Right ventricle myocardium inferior (tissue), 1 donor: ENCODE measurements at regions not wholly inside any gene's neighbourhood (a gene's known extent, or its start where the extent isn't known, plus 50 kb on each side); places are given as distances from the start of the nearest gene placed in this dataset.

Experiments
- ATAC-seq: fragments of 200-7000 bp; cut with Tn5 transposase; one replicate; pipeline ENCODE4 v1.9.1; 2020; ENCODE audit warnings: mild to moderate bottlenecking, moderate library complexity
- DNase-seq: peaks from one replicate; pipeline ENCODE4 v3.0.0; 2021; ENCODE audit errors: missing footprints
- intact Hi-C: fragments of 100-400 bp; cut with DNase I; formaldehyde crosslinking; loops from one replicate; pipeline ENCODE4 v1.11.0; 2022
- donor health status: DM: no; HTN: yes; CAD: no; lungs with severe emphysema.

DNA sequence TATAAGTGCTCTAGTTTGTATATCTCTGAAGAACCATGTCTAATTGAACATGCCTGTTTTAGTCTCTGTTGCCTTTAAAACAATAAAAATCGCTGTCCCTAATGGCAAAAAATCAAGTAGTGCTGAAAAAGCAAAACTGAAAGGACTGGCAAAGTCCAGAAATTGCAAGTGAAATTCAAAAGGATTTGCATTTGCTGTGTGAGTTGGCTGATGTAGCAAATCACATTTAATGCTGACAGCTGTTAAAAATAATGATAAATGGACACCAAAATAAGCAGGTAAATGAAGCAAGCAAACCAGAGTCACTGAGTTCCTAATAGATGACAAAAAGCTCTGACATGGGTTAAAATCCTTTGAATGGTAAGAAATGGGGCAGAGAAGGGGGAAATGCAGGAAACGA lies 874.1 kb downstream of the GRM8 start:
- ATAC-seq: no peak
- DNase-seq: no peak
- intact Hi-C loops: no loop called here

- no peak for ATAC-seq
- intact Hi-C loops: no loop called here
- DNase-seq: no peak
Observed at GRCh38 chr7:126370038-126370668, 882.6 kb downstream of the GRM8 start.

- DNase-seq: no peak
- intact Hi-C loops: no loop called here
- ATAC-seq: no peak
Observed at GRCh38 chr7:126362746-126363145, 890.0 kb downstream of the GRM8 start.

GRCh38 chr7:126361183-126361582 lies 891.6 kb downstream of the GRM8 start:
- intact Hi-C loops: no loop called here

GRCh38 chr7:126339813-126340212 lies 912.9 kb downstream of the GRM8 start:
- DNase-seq (no peak), ATAC-seq (no peak)
- intact Hi-C loops: no loop called here

More at GRCh38 chr7:126361183-126361582, 891.6 kb downstream of the GRM8 start:
- DNase-seq (no peak), ATAC-seq (no peak)

DNA sequence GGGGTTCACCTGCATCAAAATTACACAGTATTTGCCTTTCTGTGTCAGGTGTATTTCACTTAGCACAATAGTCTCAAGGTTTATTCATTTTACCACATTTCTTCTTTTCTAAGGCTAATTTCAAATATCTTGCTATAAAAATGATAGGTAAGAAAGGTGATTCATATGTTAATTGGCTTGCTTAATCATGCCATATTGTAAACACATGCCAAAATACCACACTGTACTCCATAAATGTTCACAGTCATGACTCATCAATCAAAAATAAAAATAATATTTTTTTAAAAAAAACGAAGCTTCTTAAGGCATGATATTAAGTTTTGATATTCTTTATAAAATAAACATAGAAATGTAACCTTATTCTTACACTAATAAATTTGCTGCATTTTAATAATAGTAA lies 947.1 kb downstream of the GRM8 start:
- ATAC-seq: no peak
- no peak for DNase-seq
- intact Hi-C loops: no loop called here

GRCh38 chr7:126303926-126304325 lies 948.8 kb downstream of the GRM8 start:
- intact Hi-C loops: no loop called here
- DNase-seq (no peak), ATAC-seq (no peak)

- no peak for ATAC-seq
- intact Hi-C loops: no loop called here
- no peak for DNase-seq
Observed at GRCh38 chr7:126302639-126303038, 950.1 kb downstream of the GRM8 start.

GRCh38 chr7:126286317-126286716 lies 966.4 kb downstream of the GRM8 start:
- intact Hi-C loops: no loop called here
- DNase-seq (no peak), ATAC-seq (no peak)

DNA sequence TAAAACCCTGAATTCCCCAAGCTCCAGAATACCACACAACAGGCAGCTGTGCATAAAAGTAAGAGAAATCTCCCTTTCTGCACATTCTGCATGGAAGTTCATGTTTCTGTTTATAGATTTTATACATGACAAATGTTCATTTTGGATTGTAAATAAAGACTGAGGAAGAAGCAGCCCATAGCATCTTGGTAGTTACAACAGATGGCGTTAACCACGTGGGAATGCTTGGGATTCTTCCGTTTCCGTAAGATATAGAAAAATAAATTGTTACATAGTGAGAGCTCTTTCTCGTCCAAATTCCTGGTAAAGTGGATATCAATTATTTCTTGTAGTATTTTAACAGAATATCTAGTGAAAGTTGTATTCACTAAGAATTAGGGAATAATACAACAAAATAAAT lies 1016.5 kb downstream of the GRM8 start:
- ATAC-seq (no peak), DNase-seq (no peak)
- intact Hi-C loops: no loop called here

- intact Hi-C loops: no loop called here
- ATAC-seq: no peak
- no peak for DNase-seq
Observed at GRCh38 chr7:126228356-126229061, 1024.2 kb downstream of the GRM8 start.

DNA sequence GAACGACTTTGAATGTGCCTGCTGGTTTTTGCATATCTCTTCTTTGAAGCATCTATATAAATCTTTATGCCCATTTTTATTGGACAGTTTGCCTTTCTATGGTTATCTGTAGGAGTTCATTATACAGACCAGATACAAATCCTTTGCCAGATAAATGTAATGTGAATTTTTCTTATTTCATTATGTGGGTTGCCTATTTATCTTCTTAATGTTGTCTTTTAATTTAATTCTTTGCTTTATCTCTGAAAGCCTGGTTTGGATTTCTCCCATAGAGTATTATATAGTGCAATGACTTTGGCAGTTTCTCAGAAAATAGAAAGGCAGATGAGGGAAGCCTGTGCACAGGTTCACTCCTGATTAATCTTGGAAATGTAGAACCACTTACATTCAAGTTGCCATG lies 1025.1 kb downstream of the GRM8 start:
- ATAC-seq (no peak), DNase-seq (no peak)
- intact Hi-C loops: no loop called here

DNA sequence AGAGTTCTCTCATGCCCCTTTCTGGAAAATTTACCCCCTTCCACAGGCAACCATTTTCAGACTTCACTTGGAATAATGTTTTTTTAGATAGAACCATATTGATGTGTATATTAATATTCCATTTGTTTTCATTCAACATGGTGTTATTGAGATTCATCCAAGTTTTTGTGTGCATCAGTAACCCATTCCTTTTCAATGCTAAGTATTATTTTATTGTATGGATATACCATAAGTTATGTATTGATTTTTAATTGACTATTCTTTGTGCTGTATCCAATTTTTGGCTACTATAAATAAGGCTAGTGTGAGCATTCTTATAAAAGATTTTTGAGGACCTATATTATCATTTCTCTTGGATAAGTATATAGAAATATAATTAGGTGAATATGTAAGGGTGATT lies 1025.7 kb downstream of the GRM8 start:
- intact Hi-C loops: no loop called here
- no peak for ATAC-seq

DNA sequence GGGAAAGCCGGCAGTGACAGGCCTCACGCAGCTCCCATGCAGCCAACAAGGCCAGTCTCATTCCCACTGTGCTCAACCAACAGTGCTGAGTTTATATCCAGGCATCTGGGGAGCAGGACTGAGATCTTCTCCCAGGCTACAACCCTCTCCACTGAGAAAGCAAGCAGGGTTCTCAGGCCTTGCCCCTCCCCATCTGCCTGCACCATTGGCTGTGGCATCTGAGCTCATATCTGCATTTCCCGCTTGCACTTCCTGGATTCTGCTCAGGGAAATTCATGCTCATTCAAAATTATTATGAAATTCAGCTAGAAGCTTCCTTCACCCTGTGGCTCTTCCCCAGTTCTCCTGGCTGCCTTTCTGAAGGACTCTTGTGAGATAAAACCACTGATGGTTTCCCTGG lies 1029.0 kb downstream of the GRM8 start:
- intact Hi-C loops: no loop called here
- ATAC-seq (no peak), DNase-seq (no peak)

More for the DNA sequence above, 1025.7 kb downstream of the GRM8 start:
- DNase-seq: no peak

DNA sequence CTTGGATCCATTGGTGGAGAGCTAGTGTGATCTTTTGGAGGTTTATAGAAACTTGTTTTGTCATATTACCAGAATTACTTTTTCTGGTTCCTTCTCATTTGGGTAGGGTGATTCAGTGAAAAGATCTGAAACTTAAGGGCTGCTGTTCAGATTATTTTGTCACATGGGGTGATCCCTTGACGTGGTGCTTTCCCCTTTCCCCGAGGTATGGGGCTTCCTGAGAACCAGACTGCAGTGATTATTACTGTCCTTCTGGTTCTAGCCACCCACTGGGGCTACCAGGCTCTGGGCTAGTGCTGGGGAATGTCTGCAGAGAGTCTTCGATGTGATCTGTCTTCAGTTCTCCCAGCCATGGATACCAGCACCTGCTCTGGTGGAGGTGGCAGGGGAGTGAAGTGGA lies 1030.0 kb downstream of the GRM8 start:
- DNase-seq (no peak), ATAC-seq (no peak)
- intact Hi-C loops: no loop called here

- no peak for ATAC-seq
- no peak for DNase-seq
- intact Hi-C loops: no loop called here
Observed at GRCh38 chr7:126215785-126216184, 1037.0 kb downstream of the GRM8 start.

- DNase-seq (no peak), ATAC-seq (no peak)
- intact Hi-C loops: no loop called here
Observed at GRCh38 chr7:126213876-126214275, 1038.9 kb downstream of the GRM8 start.

GRCh38 chr7:126211875-126212274 lies 1040.9 kb downstream of the GRM8 start:
- ATAC-seq: no peak
- DNase-seq: no peak
- intact Hi-C loops: no loop called here

GRCh38 chr7:126210707-126211106 lies 1042.0 kb downstream of the GRM8 start:
- ATAC-seq (no peak), DNase-seq (no peak)
- intact Hi-C loops: no loop called here

GRCh38 chr7:126203185-126203584 lies 1049.6 kb downstream of the GRM8 start:
- ATAC-seq (no peak), DNase-seq (no peak)
- intact Hi-C loops: no loop called here

GRCh38 chr7:126202177-126202576 lies 1050.6 kb downstream of the GRM8 start:
- intact Hi-C loops: no loop called here
- DNase-seq (no peak), ATAC-seq (no peak)
